Left hindlimb (tissue), 1 donor: ENCODE measurements at regions not wholly inside any gene's neighbourhood (a gene's known extent, or its start where the extent isn't known, plus 50 kb on each side); places are given as distances from the start of the nearest gene placed in this dataset.

Experiments used
- DNase-seq: peaks from one replicate; pipeline ENCODE4 v3.0.0-alpha.2; 2018

GRCh38 chr16:74030000-74030706 is 266.5 kb upstream of the PSMD7 start:
- no peak for DNase-seq

GRCh38 chr16:74029115-74029792 is 267.4 kb upstream of the PSMD7 start:
- no peak for DNase-seq

- no peak for DNase-seq
These were observed 270.0 kb upstream of the PSMD7 start for GRCh38 chr16:74026373-74027281.

- DNase-seq, result no peak
These were observed 271.7 kb upstream of the PSMD7 start for GRCh38 chr16:74024953-74025352.

GRCh38 chr16:74020095-74020670 is 276.4 kb upstream of the PSMD7 start:
- DNase-seq, result no peak

- no peak for DNase-seq
These were observed 277.0 kb upstream of the PSMD7 start for GRCh38 chr16:74019612-74020011.

- no peak for DNase-seq
These were observed 280.7 kb upstream of the PSMD7 start for GRCh38 chr16:74015953-74016352.

GRCh38 chr16:73998707-73999106 is 297.9 kb upstream of the PSMD7 start:
- no peak for DNase-seq

GRCh38 chr16:73997971-73998370 is 298.6 kb upstream of the PSMD7 start:
- DNase-seq, result no peak

GRCh38 chr16:73997340-73997711 is 299.3 kb upstream of the PSMD7 start:
- DNase-seq, result no peak

GRCh38 chr16:73996624-73997339 is 299.8 kb upstream of the PSMD7 start:
- peak; percentile 45 for DNase-seq

GRCh38 chr16:73993878-73994277 is 302.7 kb upstream of the PSMD7 start:
- no peak for DNase-seq

- no peak for DNase-seq
These were observed 318.2 kb upstream of the PSMD7 start for GRCh38 chr16:73978407-73978784.

GRCh38 chr16:73976644-73977043 is 320.0 kb upstream of the PSMD7 start:
- no peak for DNase-seq

GRCh38 chr16:73973174-73973573 is 323.4 kb upstream of the PSMD7 start:
- DNase-seq, result no peak

- no peak for DNase-seq
These were observed 329.8 kb upstream of the PSMD7 start for GRCh38 chr16:73966851-73967250.

GRCh38 chr16:73965591-73965990 is 331.0 kb upstream of the PSMD7 start:
- no peak for DNase-seq

GRCh38 chr16:73956587-73957494 is 339.8 kb upstream of the PSMD7 start:
- peak; percentile 76 for DNase-seq

- no peak for DNase-seq
These were observed 340.9 kb upstream of the PSMD7 start for GRCh38 chr16:73955702-73956101.

- no peak for DNase-seq
These were observed 341.4 kb upstream of the PSMD7 start for GRCh38 chr16:73955255-73955654.

- DNase-seq, result peak; percentile 84
These were observed 345.1 kb upstream of the PSMD7 start for GRCh38 chr16:73951481-73951880.
